Dedifferentiated amniotic fluid mesenchymal stem cell (primary cell): ENCODE measurements at regions not wholly inside any gene's neighbourhood (a gene's known extent, or its start where the extent isn't known, plus 50 kb on each side); places are given as distances from the start of the nearest gene placed in this dataset.

Experiments
- DNase-seq: peaks from one replicate; pipeline ENCODE4 v3.0.0-alpha.2; 2016; ENCODE audit errors: extremely low spot score

- DNase-seq: no peak
These were observed 89.1 kb downstream of the BBS10 start for GRCh38 chr12:76259106-76259505.

- DNase-seq: no peak
These were observed 91.3 kb downstream of the BBS10 start for GRCh38 chr12:76256904-76257303.

GRCh38 chr12:76256321-76256720 lies 91.9 kb downstream of the BBS10 start:
- no peak for DNase-seq

GRCh38 chr12:76255692-76256091 lies 92.5 kb downstream of the BBS10 start:
- DNase-seq: no peak

- DNase-seq: no peak
These were observed 92.9 kb downstream of the BBS10 start for GRCh38 chr12:76255281-76255680.

- DNase-seq: no peak
These were observed 96.2 kb downstream of the BBS10 start for GRCh38 chr12:76252031-76252430.

GRCh38 chr12:76250256-76250655 lies 98.0 kb downstream of the BBS10 start:
- DNase-seq: no peak

GRCh38 chr12:76249501-76249900 lies 98.7 kb downstream of the BBS10 start:
- DNase-seq: no peak

- DNase-seq: no peak
These were observed 100.2 kb downstream of the BBS10 start for GRCh38 chr12:76247992-76248391.

- DNase-seq: no peak
These were observed 101.1 kb downstream of the BBS10 start for GRCh38 chr12:76247026-76247646.

GRCh38 chr12:76246611-76247010 lies 101.6 kb downstream of the BBS10 start:
- no peak for DNase-seq

- no peak for DNase-seq
These were observed 103.9 kb downstream of the BBS10 start for GRCh38 chr12:76244300-76244699.

- DNase-seq: no peak
These were observed 105.2 kb downstream of the BBS10 start for GRCh38 chr12:76242813-76243550.

GRCh38 chr12:76241371-76241770 lies 106.8 kb downstream of the BBS10 start:
- no peak for DNase-seq

GRCh38 chr12:76240281-76240680 lies 107.9 kb downstream of the BBS10 start:
- DNase-seq: no peak

- DNase-seq: no peak
These were observed 109.5 kb downstream of the BBS10 start for GRCh38 chr12:76238688-76239087.

GRCh38 chr12:76237086-76237701 lies 111.0 kb downstream of the BBS10 start:
- DNase-seq: no peak

- DNase-seq: no peak
These were observed 111.6 kb downstream of the BBS10 start for GRCh38 chr12:76236640-76237039.

- DNase-seq: no peak
These were observed 113.5 kb downstream of the BBS10 start for GRCh38 chr12:76234741-76235140.

- DNase-seq: no peak
These were observed 116.2 kb downstream of the BBS10 start for GRCh38 chr12:76232013-76232412.

- DNase-seq: no peak
These were observed 121.3 kb downstream of the BBS10 start for GRCh38 chr12:76226956-76227355.

GRCh38 chr12:76226397-76226796 lies 121.8 kb downstream of the BBS10 start:
- DNase-seq: peak; percentile 27

- no peak for DNase-seq
These were observed 124.3 kb downstream of the BBS10 start for GRCh38 chr12:76223869-76224268.
